GM19324 (cell line): ENCODE measurements at regions not wholly inside any gene's neighbourhood (a gene's known extent, or its start where the extent isn't known, plus 50 kb on each side); places are given as distances from the start of the nearest gene placed in this dataset.
A peak's percentile ranks its signal among the peaks of the same experiment; 100 is the strongest.

Experiments used
- ATAC-seq: cut with Tn5 transposase; IDR thresholded peaks from one replicate; pipeline ENCODE4 v1.9.1; 2021; ENCODE audit warnings: mild to moderate bottlenecking, moderate library complexity; ENCODE audit not compliant: unreplicated experiment, low FRiP score

DNA sequence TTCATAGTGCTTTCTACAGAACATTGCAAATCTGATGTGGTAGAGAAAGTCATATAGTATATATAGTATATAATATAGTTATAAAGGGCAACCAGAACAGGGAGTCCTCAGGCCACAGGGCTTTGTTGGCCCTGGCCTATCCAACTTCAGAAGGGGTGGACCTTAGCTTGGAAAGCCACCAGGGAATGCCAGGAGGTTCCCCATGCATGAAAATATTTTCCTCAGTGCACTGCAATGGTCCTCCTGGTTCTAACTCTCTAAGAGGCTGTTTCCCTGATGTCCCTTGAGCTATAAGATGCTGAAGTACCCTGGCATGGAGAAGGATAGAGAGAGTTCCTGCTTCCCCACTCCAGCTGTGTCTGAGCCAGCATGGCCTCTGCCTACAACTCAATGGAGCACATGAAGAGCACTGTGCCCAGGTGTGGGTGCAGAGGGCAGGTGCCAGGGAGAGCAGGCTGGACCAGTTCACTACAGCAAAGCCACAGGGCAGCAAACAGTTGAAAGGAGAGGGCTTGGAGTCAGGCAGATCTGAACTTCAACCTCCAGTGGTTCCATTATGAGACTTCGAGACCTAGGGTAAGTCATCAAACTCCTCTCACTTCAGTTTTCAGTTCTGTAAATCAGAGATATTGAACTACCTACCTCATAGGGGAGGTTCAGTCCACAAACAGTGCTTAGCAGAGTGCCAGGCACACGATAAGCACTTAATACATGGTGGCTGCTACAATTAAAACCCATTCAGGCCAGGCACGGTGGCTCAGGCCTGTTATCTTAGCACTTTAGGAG is 183.1 kb downstream of the SALL1 start:
- ATAC-seq, result peak; percentile 66

GRCh38 chr16:50964491-50964890 is 186.6 kb downstream of the SALL1 start:
- ATAC-seq, result no peak

DNA sequence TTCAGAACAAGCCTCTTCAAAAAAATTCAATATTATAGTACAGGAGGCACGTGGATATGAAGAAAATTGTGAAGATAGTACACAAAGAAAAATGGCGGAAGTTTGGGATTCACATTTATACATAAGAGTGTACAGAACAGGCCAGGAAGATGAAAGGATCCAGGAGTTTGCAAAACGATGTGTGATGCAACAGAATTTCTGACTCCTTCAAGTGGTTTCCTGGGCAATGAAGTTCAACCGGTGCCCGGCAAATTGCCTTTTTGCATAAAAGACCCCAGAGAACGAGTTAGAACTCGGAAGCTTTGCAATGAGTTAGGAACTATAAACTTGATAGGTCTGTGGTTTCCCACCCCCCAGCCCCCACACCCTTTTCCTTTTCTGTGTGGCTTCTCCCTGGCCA is 189.1 kb downstream of the SALL1 start:
- ATAC-seq, result no peak

DNA sequence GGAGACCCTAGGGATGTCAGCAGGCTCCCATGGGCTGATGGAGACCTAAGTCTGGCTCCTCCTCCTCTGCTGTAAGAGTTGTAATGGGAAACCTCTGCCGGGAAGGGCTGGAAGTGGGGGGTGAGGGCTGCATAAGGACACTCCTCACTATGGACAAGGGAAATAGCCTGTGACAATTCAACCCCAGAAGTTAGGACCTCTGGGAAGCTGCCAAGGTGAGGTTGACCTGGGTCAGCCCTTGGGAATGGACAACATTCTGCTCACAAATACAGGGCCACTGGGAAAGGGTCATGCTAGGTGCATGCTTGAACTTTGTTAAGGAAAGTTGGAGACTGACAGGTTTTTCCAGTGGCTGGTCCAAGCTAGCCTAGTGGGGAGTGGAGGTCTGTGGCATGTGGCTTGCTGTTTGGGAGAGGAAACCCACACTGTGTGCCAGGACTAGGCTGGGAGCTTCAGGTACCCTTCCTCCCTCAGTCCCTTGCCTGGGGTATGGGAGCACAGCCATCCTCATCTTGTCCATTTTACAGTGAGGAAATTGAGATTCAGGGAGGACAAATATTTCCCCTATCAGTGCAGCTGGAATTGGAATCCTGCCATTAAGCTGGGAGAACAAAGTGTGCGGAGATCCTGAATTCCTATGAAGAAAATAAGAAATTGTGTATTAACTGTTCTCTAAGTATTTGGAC is 190.4 kb downstream of the SALL1 start:
- ATAC-seq, result no peak

- no peak for ATAC-seq
These were observed 194.0 kb downstream of the SALL1 start for GRCh38 chr16:50957056-50957455.

GRCh38 chr16:50956637-50957036 is 194.4 kb downstream of the SALL1 start:
- ATAC-seq, result no peak

DNA sequence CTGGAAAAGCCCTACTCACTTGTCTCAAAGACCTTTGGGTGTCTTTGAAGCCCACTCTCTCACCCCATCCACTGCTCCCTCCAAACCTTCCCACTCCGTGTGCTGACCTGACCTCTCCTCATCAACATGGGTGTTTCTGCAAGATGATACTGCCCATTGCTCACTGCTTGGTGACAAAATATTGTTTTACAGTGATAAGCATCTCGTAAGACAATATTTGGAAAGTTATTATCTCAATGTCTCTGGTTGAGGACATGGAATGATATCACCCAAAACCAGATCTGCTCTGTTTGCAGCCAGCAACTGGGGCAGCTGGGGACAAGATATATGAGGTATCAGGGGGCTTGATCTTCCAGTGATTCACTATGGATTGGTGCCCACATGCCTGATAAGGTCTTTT is 195.8 kb downstream of the SALL1 start:
- ATAC-seq, result no peak

- no peak for ATAC-seq
These were observed 196.6 kb downstream of the SALL1 start for GRCh38 chr16:50954469-50954868.

- no peak for ATAC-seq
These were observed 197.8 kb downstream of the SALL1 start for GRCh38 chr16:50953290-50953689.

DNA sequence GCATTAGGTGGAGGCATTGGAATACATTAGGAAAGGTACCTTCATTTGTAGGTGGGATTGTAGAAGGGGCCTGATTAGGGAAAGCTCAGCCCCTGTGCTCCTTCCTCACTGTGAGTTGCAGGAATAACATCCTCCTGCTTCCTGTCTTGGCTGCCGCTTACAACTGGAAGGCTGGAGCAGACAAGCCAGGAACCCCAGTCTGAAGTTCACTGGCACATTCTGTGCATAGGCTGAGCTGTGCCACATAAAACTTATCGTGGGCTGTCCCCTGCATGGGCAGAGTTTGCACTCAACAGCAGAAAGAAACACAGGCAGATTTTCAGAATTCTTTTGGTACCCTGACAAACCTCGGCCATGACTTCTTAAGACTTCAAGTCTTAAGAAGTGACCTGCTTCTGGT is 200.1 kb downstream of the SALL1 start:
- ATAC-seq, result no peak

- no peak for ATAC-seq
These were observed 202.7 kb downstream of the SALL1 start for GRCh38 chr16:50948268-50948930.

DNA sequence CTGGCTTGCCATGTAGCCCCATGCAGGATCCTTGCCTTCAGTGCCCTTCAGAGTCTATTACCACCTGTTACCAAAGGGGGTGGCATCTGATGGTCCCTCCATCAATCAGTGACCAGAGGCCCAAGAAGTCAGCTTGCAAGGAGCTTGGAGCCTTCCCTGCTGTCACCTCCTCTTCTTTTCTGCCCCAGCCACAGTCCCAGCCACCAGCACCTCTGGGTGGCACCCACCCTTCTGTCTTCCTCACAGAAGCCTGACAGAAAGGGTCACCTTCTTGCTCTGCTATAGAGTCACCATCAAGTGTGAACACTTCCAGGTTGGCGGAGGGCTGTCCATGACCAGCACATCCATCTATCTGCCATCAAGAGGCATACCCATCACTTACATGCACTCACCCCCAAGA is 203.2 kb downstream of the SALL1 start:
- no peak for ATAC-seq

GRCh38 chr16:50946606-50947005 is 204.5 kb downstream of the SALL1 start:
- ATAC-seq, result no peak

GRCh38 chr16:50946098-50946497 is 204.2 kb downstream of the CYLD start:
- no peak for ATAC-seq

DNA sequence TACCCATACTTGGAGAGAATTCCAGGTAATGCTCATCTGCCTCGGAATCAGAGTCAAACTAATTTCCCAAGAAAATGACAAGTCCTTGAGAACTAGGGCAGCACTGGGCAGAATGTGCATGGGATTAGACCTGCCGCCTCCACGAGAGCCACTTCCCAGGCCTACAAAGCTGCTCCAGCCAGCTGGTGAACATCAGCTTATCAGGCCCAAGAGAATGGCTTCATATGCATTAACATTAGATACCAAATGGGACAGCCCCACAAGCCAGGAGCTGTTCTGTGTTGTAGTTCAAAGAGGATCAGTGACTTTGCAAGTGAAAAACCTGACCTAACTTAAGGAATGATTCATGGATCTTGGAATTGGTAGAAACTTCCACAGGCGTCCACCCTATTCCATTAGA is 203.3 kb downstream of the CYLD start:
- ATAC-seq, result no peak

DNA sequence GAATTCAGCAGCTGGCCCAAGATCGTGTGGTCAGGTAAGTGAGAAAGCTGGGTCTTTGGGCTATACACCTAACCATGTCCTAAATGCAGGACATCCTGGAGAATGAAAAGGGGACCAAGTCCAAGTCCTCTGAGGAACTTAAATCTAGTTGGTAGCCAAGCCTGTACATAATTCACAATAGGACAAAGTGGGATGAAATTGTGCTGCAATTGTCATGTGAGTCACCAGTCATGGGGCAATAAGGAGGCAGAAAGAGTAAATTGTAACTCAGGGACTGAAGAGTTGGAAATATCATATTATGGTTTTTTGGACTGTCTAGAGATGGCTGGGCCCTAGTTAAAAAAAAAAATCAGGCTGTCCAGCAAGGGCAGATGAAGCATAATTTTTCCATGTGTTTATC is 202.6 kb downstream of the CYLD start:
- ATAC-seq, result no peak

DNA sequence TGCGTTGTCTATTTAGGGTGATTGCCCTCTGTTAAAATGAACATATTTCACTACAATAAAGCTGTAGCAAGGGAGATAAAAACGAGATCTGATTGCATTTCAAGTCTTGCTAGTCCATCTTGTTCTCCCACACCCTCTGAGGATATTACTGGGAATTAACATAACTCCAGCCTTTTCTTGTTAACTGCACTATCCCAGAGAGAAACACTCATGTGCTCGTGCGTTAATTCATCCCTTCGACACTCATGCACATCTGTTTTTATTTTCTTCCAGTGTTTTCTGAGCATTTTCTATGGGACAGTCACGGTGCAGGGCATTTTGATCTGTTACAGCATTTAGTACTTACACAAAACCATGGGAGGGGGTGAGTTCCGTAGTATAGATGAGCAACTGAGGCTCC is 202.1 kb downstream of the CYLD start:
- ATAC-seq, result no peak

GRCh38 chr16:50942143-50942542 is 200.3 kb downstream of the CYLD start:
- ATAC-seq, result no peak

GRCh38 chr16:50941681-50942080 is 199.8 kb downstream of the CYLD start:
- ATAC-seq, result no peak

- no peak for ATAC-seq
These were observed 198.5 kb downstream of the CYLD start for GRCh38 chr16:50940275-50940854.

GRCh38 chr16:50939356-50939755 is 197.5 kb downstream of the CYLD start:
- ATAC-seq, result no peak
